ENCODE measurements at regions not wholly inside any gene's neighbourhood (a gene's known extent, or its start where the extent isn't known, plus 50 kb on each side); places are given as distances from the start of the nearest gene placed in this dataset.

DNA sequence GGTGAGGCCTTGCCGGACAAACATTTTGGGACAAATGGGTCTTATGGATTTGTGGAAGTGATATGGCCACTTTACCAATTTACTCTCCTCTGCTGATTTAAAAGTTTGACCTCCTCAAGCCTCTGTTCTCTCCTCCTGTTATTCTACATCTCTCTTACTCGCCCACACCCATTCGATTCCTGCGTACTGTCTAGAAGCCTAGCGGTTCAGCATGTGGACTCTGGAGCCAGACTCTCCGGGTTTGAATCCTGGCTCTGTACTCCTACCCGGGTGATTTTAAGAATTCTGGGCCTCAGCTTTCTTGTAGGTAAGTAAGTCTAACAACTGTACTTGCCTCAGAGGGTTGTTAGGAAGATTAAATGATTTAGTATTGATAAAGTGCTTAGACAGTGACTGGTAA lies 168.6 kb upstream of the IFNG-AS1 start:
- CTCF ChIA-PET = no interaction called here
- Mint-ChIP-seq H3K36me3 (ENCODE audit: low read depth) (peaks cover 4% of the 10 kb centered on the region), H3K4me3 (no peak overlapping the region), H3K27me3 (peaks cover 2% of the 10 kb centered on the region), H3K4me1 (no peaks in the 10 kb centered on the region), H3K9me3 (peaks cover 6% of the 10 kb centered on the region), H3K27ac (no peak overlapping the region)
- no peak for DNase-seq
- no peak for ATAC-seq (ENCODE audit: low read depth)
- TF ChIP-seq, protein P1, sequence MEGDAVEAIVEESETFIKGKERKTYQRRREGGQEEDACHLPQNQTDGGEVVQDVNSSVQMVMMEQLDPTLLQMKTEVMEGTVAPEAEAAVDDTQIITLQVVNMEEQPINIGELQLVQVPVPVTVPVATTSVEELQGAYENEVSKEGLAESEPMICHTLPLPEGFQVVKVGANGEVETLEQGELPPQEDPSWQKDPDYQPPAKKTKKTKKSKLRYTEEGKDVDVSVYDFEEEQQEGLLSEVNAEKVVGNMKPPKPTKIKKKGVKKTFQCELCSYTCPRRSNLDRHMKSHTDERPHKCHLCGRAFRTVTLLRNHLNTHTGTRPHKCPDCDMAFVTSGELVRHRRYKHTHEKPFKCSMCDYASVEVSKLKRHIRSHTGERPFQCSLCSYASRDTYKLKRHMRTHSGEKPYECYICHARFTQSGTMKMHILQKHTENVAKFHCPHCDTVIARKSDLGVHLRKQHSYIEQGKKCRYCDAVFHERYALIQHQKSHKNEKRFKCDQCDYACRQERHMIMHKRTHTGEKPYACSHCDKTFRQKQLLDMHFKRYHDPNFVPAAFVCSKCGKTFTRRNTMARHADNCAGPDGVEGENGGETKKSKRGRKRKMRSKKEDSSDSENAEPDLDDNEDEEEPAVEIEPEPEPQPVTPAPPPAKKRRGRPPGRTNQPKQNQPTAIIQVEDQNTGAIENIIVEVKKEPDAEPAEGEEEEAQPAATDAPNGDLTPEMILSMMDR (IDR thresholded peaks at IDR 0.05) = no peak
- intact Hi-C loops (cut with micrococcal nuclease) = no loop called here
- POLR2A ChIA-PET = no interaction called here

DNA sequence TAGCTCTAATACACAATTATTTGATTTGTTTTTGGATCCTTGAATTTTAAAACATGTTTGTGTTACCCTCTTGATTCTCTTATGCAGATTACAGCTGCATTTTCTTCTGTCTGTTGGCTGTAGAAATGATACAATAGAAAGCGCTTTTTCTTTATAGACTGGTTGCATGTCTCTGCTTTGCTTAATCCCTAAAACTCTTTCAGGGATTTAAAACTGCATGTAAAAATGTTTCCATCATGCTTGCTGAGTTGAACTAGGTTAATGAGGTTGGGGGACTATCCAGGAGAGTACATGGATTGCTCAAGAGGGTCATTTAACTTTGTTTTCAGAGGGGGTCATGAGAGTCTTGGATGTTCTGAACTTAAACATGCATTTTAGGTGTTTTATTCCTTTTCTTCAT lies 166.4 kb upstream of the IFNG-AS1 start:
- TF ChIP-seq, protein P1 (IDR thresholded peaks at IDR 0.05) = no peak
- no peak for DNase-seq
- ChIA-PET POLR2A (no interaction called here), CTCF (no interaction called here)
- Mint-ChIP-seq H3K4me1 (peaks cover 3% of the 10 kb centered on the region), H3K27me3 (peaks cover 2% of the 10 kb centered on the region), H3K27ac (no peak overlapping the region), H3K9me3 (no peaks in the 10 kb centered on the region), H3K36me3 (ENCODE audit: low read depth) (no peaks in the 10 kb centered on the region), H3K4me3 (no peak overlapping the region)
- no peak for ATAC-seq (ENCODE audit: low read depth)
- intact Hi-C loops (cut with micrococcal nuclease) = no loop called here

DNA sequence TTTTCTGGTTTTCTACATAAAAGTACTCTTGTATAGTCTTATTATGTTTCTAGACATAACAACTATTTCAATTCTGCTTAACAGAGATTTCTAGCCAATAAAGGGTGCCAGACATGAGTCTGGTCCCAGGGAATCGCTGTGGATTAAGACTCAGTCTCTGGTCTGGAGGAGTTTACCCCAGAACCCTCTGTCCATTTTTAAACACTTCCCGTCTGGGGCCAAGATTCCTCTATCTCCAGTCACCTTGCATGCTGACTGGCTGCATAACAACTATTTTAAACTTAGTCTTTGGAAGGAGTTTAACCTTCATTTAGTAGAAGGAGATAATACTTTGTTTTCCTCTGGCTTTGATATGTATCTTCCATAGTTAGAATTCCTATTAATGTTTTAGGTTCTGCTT lies 163.1 kb upstream of the IFNG-AS1 start:
- DNase-seq = no peak
- H3K4me3 Mint-ChIP-seq = no peak overlapping the region
- CTCF ChIA-PET = no interaction called here
- H3K27me3 Mint-ChIP-seq = peaks cover 2% of the 10 kb centered on the region
- H3K36me3 Mint-ChIP-seq (ENCODE audit: low read depth) = no peaks in the 10 kb centered on the region
- intact Hi-C loops (cut with micrococcal nuclease) = no loop called here
- TF ChIP-seq, protein P1 (IDR thresholded peaks at IDR 0.05) = no peak
- POLR2A ChIA-PET = no interaction called here
- peaks cover 7% of the 10 kb centered on the region for H3K4me1 Mint-ChIP-seq
- ATAC-seq (ENCODE audit: low read depth) = no peak
- no peak overlapping the region for H3K27ac Mint-ChIP-seq
- no peaks in the 10 kb centered on the region for H3K9me3 Mint-ChIP-seq

DNA sequence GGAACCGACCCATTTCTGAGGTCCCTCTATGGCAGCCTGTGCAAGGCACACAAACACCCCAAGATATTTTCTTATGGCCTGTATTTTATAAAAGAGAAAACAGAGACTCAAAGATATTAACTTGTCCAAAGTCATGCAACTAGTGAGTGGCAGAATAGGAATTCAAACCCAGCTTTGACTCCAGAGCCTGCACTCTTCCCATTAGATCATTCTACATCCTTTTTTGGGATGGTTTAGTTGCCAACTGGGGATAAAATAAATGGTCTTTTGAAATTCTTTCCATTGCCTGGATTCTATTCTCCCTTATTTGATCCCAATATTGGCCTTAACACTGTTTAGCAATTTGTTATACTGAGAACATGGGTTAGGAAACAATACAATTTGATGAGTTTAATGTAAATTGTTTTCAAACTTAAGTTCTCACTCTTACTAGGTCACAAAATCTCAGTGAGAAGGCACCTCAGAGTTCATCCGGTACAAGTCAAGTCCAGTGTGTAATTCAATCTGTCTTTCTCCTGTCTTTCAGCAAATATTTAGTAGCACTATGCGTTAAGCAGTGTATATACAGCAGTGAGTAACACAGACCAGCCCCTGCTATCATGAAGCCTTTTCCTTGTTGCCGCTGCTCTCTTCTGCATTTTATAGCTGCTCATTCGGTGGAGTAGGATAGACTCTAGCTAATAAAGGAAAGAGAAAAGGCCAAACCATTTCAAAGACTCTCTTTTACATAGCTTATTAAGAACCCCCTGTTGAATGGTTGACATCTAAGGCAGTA lies 162.1 kb upstream of the IFNG-AS1 start:
- intact Hi-C loops (cut with micrococcal nuclease) = no loop called here
- Mint-ChIP-seq H3K4me1 (peaks cover 7% of the 10 kb centered on the region), H3K27ac (no peak overlapping the region), H3K36me3 (ENCODE audit: low read depth) (no peaks in the 10 kb centered on the region), H3K9me3 (no peaks in the 10 kb centered on the region), H3K4me3 (no peak overlapping the region), H3K27me3 (no peaks in the 10 kb centered on the region)
- TF ChIP-seq, protein P1 (IDR thresholded peaks at IDR 0.05) = no peak
- ChIA-PET POLR2A (no interaction called here), CTCF (interaction anchor here (0.5 kb wide), 1 partner anchor 83 kb away, joined by 4 read pairs; no protein-coding TSS in a partner anchor)
- DNase-seq (no peak), ATAC-seq (ENCODE audit: low read depth) (no peak)

DNA sequence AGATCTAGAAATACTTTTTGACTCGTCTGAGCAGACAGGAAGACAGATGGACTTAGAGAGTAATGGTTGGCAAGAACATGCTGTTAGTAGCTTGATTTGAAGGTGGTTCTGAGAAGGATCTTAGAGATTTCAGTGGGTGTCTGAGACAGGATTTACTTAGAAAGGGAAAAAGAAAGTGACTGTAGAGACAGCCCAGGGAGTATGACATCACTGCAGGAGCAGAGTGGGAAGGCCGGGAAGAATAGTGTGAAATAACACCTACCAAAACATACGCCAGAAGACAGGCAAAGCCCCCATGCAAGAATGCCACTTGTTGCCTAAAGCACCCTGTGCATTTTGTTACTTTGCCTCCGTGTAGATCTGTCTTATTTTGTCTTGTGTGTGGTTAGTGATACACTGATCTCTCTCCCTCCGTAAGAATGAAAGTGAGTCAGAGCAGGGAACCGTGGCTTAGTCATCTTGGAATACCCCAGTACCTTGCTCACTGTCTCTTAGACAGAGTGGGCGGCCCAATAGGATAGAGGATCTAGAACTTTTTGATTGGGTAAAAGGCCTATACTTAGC lies 161.3 kb upstream of the IFNG-AS1 start:
- TF ChIP-seq, protein P1 (IDR thresholded peaks at IDR 0.05) = no peak
- H3K27ac Mint-ChIP-seq = no peak overlapping the region
- CTCF ChIA-PET = no interaction called here
- H3K4me1 Mint-ChIP-seq = peaks cover 7% of the 10 kb centered on the region
- H3K27me3 Mint-ChIP-seq = no peaks in the 10 kb centered on the region
- DNase-seq (no peak), ATAC-seq (ENCODE audit: low read depth) (peak; percentile 64)
- no peak overlapping the region for H3K4me3 Mint-ChIP-seq
- POLR2A ChIA-PET = no interaction called here
- H3K36me3 Mint-ChIP-seq (ENCODE audit: low read depth) = no peaks in the 10 kb centered on the region
- intact Hi-C loops (cut with micrococcal nuclease) = no loop called here
- no peaks in the 10 kb centered on the region for H3K9me3 Mint-ChIP-seq

Data from activated B cell treated with CpG ODN at 0.5 μM for 24 hours (primary cell).